ENCODE measurements at regions not wholly inside any gene's neighbourhood (a gene's known extent, or its start where the extent isn't known, plus 50 kb on each side); places are given as distances from the start of the nearest gene placed in this dataset.

GRCh38 chr18:56326336-56327072, 311.9 kb downstream of the TXNL1 start:
- TF ChIP-seq, protein P1, sequence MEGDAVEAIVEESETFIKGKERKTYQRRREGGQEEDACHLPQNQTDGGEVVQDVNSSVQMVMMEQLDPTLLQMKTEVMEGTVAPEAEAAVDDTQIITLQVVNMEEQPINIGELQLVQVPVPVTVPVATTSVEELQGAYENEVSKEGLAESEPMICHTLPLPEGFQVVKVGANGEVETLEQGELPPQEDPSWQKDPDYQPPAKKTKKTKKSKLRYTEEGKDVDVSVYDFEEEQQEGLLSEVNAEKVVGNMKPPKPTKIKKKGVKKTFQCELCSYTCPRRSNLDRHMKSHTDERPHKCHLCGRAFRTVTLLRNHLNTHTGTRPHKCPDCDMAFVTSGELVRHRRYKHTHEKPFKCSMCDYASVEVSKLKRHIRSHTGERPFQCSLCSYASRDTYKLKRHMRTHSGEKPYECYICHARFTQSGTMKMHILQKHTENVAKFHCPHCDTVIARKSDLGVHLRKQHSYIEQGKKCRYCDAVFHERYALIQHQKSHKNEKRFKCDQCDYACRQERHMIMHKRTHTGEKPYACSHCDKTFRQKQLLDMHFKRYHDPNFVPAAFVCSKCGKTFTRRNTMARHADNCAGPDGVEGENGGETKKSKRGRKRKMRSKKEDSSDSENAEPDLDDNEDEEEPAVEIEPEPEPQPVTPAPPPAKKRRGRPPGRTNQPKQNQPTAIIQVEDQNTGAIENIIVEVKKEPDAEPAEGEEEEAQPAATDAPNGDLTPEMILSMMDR (IDR thresholded peaks at IDR 0.05), result no peak
- TF ChIP-seq EZH2 (IDR thresholded peaks at IDR 0.05), result no peak
